Heart left ventricle (tissue), 16 donors: ENCODE measurements at regions not wholly inside any gene's neighbourhood (a gene's known extent, or its start where the extent isn't known, plus 50 kb on each side); places are given as distances from the start of the nearest gene placed in this dataset.

ENCODE experiments used
- ATAC-seq, 4 donors: fragments of 200-7000 bp; cut with Tn5 transposase; one replicate each; pipeline ENCODE4 v1.9.1; 2020 to 2022; ENCODE audit warnings: moderate library complexity in 4 of 4, mild to moderate bottlenecking in 3 of 4, moderate number of reproducible peaks in 1 of 4
- DNase-seq, 5 donors: peaks; one replicate each; pipeline ENCODE4 v3.0.0-alpha.2; 2020
- H3K27ac ChIP-seq, 12 donors: fragments of 200-600 bp; sonication (generic) in 4 of 12; one replicate each; pipeline versions ENCODE4 v1.5.0 to v1.8.0; 2016 to 2022; ENCODE audit warnings: mild to moderate bottlenecking in 2 of 12
- H3K27me3 ChIP-seq, 9 donors: fragments of 200-600 bp; sonication (generic) in 2 of 9; one replicate each; pipeline versions ENCODE4 v1.5.1 to v1.8.0; 2016 to 2022; ENCODE audit warnings: mild to moderate bottlenecking in 3 of 9
- H3K36me3 ChIP-seq, 9 donors: fragments of 200-600 bp; sonication (generic) in 2 of 9; one replicate each; pipeline versions ENCODE4 v1.5.0 to v1.8.0; 2018 to 2022; ENCODE audit warnings: mild to moderate bottlenecking in 2 of 9
- H3K4me1 ChIP-seq, 12 donors: fragments of 200-600 bp; sonication (generic) in 4 of 12; one replicate each; pipeline versions ENCODE4 v1.5.0 to v1.8.0; 2016 to 2022; ENCODE audit warnings: mild to moderate bottlenecking in 3 of 12
- H3K4me3 ChIP-seq, 12 donors: fragments of 200-600 bp; sonication (generic) in 4 of 12; one replicate each; pipeline versions ENCODE4 v1.5.0 to v1.8.0; 2017 to 2022; ENCODE audit warnings: mild to moderate bottlenecking in 9 of 12, moderate library complexity in 4 of 12
- H3K9me3 ChIP-seq, 12 donors: fragments of 200-600 bp; sonication (generic) in 4 of 12; one replicate each; pipeline versions ENCODE4 v1.5.0 to v1.8.0; 2016 to 2022; ENCODE audit warnings: mild to moderate bottlenecking in 1 of 12
- CTCF ChIP-seq, 12 donors: fragments of 200-600 bp; sonication (generic) in 4 of 12; IDR thresholded peaks; one replicate each; pipeline versions ENCODE4 v1.5.0 to v1.8.0; 2018 to 2022; ENCODE audit warnings: antibody characterized with exemption in 12 of 12, mild to moderate bottlenecking in 5 of 12
- POLR2A ChIP-seq, 2 donors: fragments of 450-650 bp; IDR thresholded peaks; one replicate each; pipeline ENCODE4 v1.6.1; 2017; ENCODE audit warnings: antibody characterized with exemption in 2 of 2, mild to moderate bottlenecking in 2 of 2, moderate library complexity in 2 of 2
- WGBS, 4 donors: extraction: QIAGEN DNeasy Blood & Tissue Kit in 2 of 4; methylation state at CpG; one replicate each; pipeline versions ENCODE4 v1.1.5 to v1.1.7; 2013 to 2018; 5-methylcytosine and 5-hydroxymethylcytosine counted together
- intact Hi-C, 10 donors: fragments of 100-400 bp; cut with DNase I; formaldehyde crosslinking; loops; one replicate each; pipeline versions ENCODE4 v1.11.1 to v1.14.2; 2022
- donor health status: ischemic (EF 13 %, LVEDD 7.1; RV severe dilation, severe dysfunction).
- donor health status: healthy with polysubstance abuse.
- donor health status: DM: no; HTN: yes; CAD: no.
- donor health status: DM: no; HTN: no; CAD: no.
- donor health status: ischemic (EF 25% LVEDD 6.9; RV normal size, moderate dysfunction).
- donor health status: ischemic (EF 25% LVEDD 5.7; RV mildly dilated, moderate dysfunction).
- donor health status: healthy.
- donor health status: DM: yes; HTN: yes; CAD: no.
- donor health status: ischemic (EF 35%, LVEDD 5.7; RV mildly dilated, moderate dysfunction).
- donor health status: nonischemic (EF 11% LVEDD 7.7; RV severe dilation, severe dysfunction).
- donor health status: DM: yes; HTN: yes; CAD: no.
- donor health status: PGD.
- donor health status: ischemic (EF 29% LVEDD 5.4; RV normal size, mild dysfunction).
- donor health status: nonischemic (EF 23%, LVEDD 6.1; RV moderate dilation, normal function).

- H3K4me1 ChIP-seq, result no peaks in the 10 kb centered on the region
- H3K9me3 ChIP-seq, result peaks cover 0 to 4% (median 0%) of the 10 kb centered on the region in 12 donors
- 8 to 22% (median 18%) methylated on average over 1 of the region's 1 CpG for WGBS, 4 donors
- no peak overlapping the region for H3K4me3 ChIP-seq
- no peak overlapping the region for H3K27ac ChIP-seq
- no peaks in the 10 kb centered on the region for H3K27me3 ChIP-seq
- no peaks in the 10 kb centered on the region for H3K36me3 ChIP-seq
- no peak for ATAC-seq
- DNase-seq, result no peak
- TF ChIP-seq POLR2A (IDR thresholded peaks at IDR 0.05) (no peak), CTCF (IDR thresholded peaks at IDR 0.05) (no peak)
- intact Hi-C loops, result no loop called here
Measured at GRCh38 chr2:160836755-160837154, 323.5 kb upstream of the TANK start.

GRCh38 chr2:160837416-160837815, 322.8 kb upstream of the TANK start:
- DNase-seq, result no peak
- ATAC-seq, result no peak

GRCh38 chr2:160838147-160838546, 322.1 kb upstream of the TANK start:
- DNase-seq, result no peak
- ATAC-seq, result no peak
- no peaks in the 10 kb centered on the region for H3K27me3 ChIP-seq
- TF ChIP-seq CTCF (IDR thresholded peaks at IDR 0.05), result no peak
- no peak for TF ChIP-seq POLR2A (IDR thresholded peaks at IDR 0.05)
- H3K27ac ChIP-seq, result no peak overlapping the region
- intact Hi-C loops, result no loop called here
- no peaks in the 10 kb centered on the region for H3K4me1 ChIP-seq
- 83 to 94% (median 87%) methylated on average over 1 of the region's 1 CpG for WGBS, 4 donors
- H3K9me3 ChIP-seq, result peaks cover 0 to 8% (median 0%) of the 10 kb centered on the region in 12 donors
- H3K36me3 ChIP-seq, result no peaks in the 10 kb centered on the region
- no peak overlapping the region for H3K4me3 ChIP-seq

More at GRCh38 chr2:160837416-160837815, 322.8 kb upstream of the TANK start:
- Histone ChIP-seq H3K27ac (no peak overlapping the region), H3K27me3 (no peaks in the 10 kb centered on the region), H3K4me3 (no peak overlapping the region), H3K36me3 (no peaks in the 10 kb centered on the region), H3K4me1 (no peaks in the 10 kb centered on the region), H3K9me3 (peaks cover 0 to 4% (median 0%) of the 10 kb centered on the region in 12 donors)
- no peak for TF ChIP-seq POLR2A (IDR thresholded peaks at IDR 0.05)
- no peak for TF ChIP-seq CTCF (IDR thresholded peaks at IDR 0.05)
- intact Hi-C loops, result no loop called here

- WGBS, 4 donors, result 93 to 96% (median 95%) methylated on average over 4 of the region's 4 CpGs
- no peak for ATAC-seq
- intact Hi-C loops, result no loop called here
Measured at GRCh38 chr2:160838691-160839090, 321.5 kb upstream of the TANK start.

More at GRCh38 chr2:160838691-160839090, 321.5 kb upstream of the TANK start:
- no peaks in the 10 kb centered on the region for H3K27me3 ChIP-seq
- H3K9me3 ChIP-seq, result peaks cover 0 to 13% (median 3%) of the 10 kb centered on the region in 12 donors
- H3K36me3 ChIP-seq, result no peaks in the 10 kb centered on the region
- no peak overlapping the region for H3K4me3 ChIP-seq
- TF ChIP-seq POLR2A (IDR thresholded peaks at IDR 0.05), result no peak
- no peak for TF ChIP-seq CTCF (IDR thresholded peaks at IDR 0.05)
- no peak for DNase-seq
- no peak overlapping the region for H3K27ac ChIP-seq
- no peaks in the 10 kb centered on the region for H3K4me1 ChIP-seq
